Lung (tissue), 11 donors: ENCODE measurements at regions not wholly inside any gene's neighbourhood (a gene's known extent, or its start where the extent isn't known, plus 50 kb on each side); places are given as distances from the start of the nearest gene placed in this dataset.
"Not testable (repeated sequence)": the region's sequence is repeated elsewhere in the genome, so short reads cannot be mapped to it uniquely, and the experiment has no call there.

ENCODE experiments used
- ATAC-seq: fragments of 200-7000 bp; cut with Tn5 transposase; one replicate; pipeline ENCODE4 v1.9.1; 2020; ENCODE audit warnings: moderate number of reproducible peaks; ENCODE audit not compliant: insufficient read depth, low FRiP score
- DNase-seq, 3 donors: peaks; one replicate each; pipeline ENCODE4 v3.0.0-alpha.2; 2013 to 2017
- H3K27ac ChIP-seq, 2 donors: one replicate each; pipeline ENCODE4 v1.5.1; 2013; ENCODE audit warnings: mild to moderate bottlenecking in 2 of 2, moderate library complexity in 2 of 2, control low read depth in 1 of 2, inconsistent platforms in 1 of 2, low read depth in 1 of 2, low read length in 1 of 2
- H3K27me3 ChIP-seq, 3 donors: one replicate each; pipeline ENCODE4 v1.5.1; 2013; ENCODE audit warnings: low read length in 2 of 3; ENCODE audit not compliant: control insufficient read depth in 3 of 3, insufficient read depth in 3 of 3
- H3K36me3 ChIP-seq, 4 donors: one replicate each; pipeline ENCODE4 v1.5.1; 2013; ENCODE audit warnings: low read length in 4 of 4, mild to moderate bottlenecking in 1 of 4, moderate library complexity in 1 of 4; ENCODE audit not compliant: control insufficient read depth in 4 of 4, insufficient read depth in 4 of 4
- H3K4me1 ChIP-seq, 5 donors: one replicate each; pipeline ENCODE4 v1.5.1; 2013; ENCODE audit warnings: low read length in 5 of 5, mild to moderate bottlenecking in 2 of 5, moderate library complexity in 1 of 5; ENCODE audit not compliant: control insufficient read depth in 5 of 5, insufficient read depth in 5 of 5
- H3K4me3 ChIP-seq: one replicate; pipeline ENCODE4 v1.5.1; 2013; ENCODE audit warnings: mild to moderate bottlenecking, control low read depth, moderate library complexity
- H3K9ac ChIP-seq, 2 donors: one replicate each; pipeline ENCODE4 v1.5.1; 2013; ENCODE audit warnings: low read length in 2 of 2, control low read depth in 1 of 2; ENCODE audit not compliant: insufficient read depth in 1 of 2
- H3K9me3 ChIP-seq, 4 donors: one replicate each; pipeline ENCODE4 v1.5.1; 2013; ENCODE audit warnings: low read length in 3 of 4, mild to moderate bottlenecking in 1 of 4, moderate library complexity in 1 of 4; ENCODE audit not compliant: control insufficient read depth in 4 of 4, insufficient read depth in 3 of 4
- CTCF ChIP-seq: IDR thresholded peaks from 2 replicates; pipeline ENCODE4 v1.5.1; 2012; ENCODE audit warnings: mild to moderate bottlenecking; ENCODE audit errors: control extremely low read depth, extremely low read depth
- WGBS, 2 donors: extraction: QIAGEN DNeasy Blood & Tissue Kit; methylation state at CpG; one replicate each; pipeline ENCODE4 v1.1.7; 2013; 5-methylcytosine and 5-hydroxymethylcytosine counted together
- donor health status: control.
- donor health status: control.
- donor health status: Bipolar disorder and iron deficiency.
- donor health status: healthy.
- donor health status: DM: yes; HTN: yes; CAD: no.

- DNase-seq = no peak
- Histone ChIP-seq H3K27ac (no peak overlapping the region), H3K27me3 (peaks cover 0 to 13% (median 0%) of the 10 kb centered on the region in 3 donors), H3K4me3 (no peak overlapping the region), H3K9me3 (no peaks in the 10 kb centered on the region), H3K36me3 (no peaks in the 10 kb centered on the region), H3K4me1 (no peaks in the 10 kb centered on the region), H3K9ac (no peak overlapping the region)
- no peak for ATAC-seq
- TF ChIP-seq CTCF = no peak
- WGBS, 2 donors = 85 to 90% methylated on average over 3 of the region's 3 CpGs
Observed at GRCh38 chr22:22120160-22120559, 124.4 kb upstream of the VPREB1 start.

GRCh38 chr22:22118987-22119386 is 125.6 kb upstream of the VPREB1 start:
- no peaks in the 10 kb centered on the region for H3K9me3 ChIP-seq
- ATAC-seq = no peak
- DNase-seq = no peak
- peaks cover 0 to 13% (median 0%) of the 10 kb centered on the region in 3 donors for H3K27me3 ChIP-seq
- TF ChIP-seq CTCF = no peak
- H3K4me1 ChIP-seq = no peaks in the 10 kb centered on the region
- WGBS, 2 donors = 74 to 78% methylated on average over 1 of the region's 1 CpG
- H3K9ac ChIP-seq = no peak overlapping the region
- H3K4me3 ChIP-seq = no peak overlapping the region
- no peak overlapping the region for H3K27ac ChIP-seq
- no peaks in the 10 kb centered on the region for H3K36me3 ChIP-seq

- not testable (repeated sequence) for H3K4me3 ChIP-seq, H3K4me1 ChIP-seq, H3K9ac ChIP-seq, H3K9me3 ChIP-seq, DNase-seq, H3K36me3 ChIP-seq, H3K27ac ChIP-seq, ATAC-seq
- peaks cover 0 to 13% (median 0%) of the 10 kb centered on the region in 3 donors for H3K27me3 ChIP-seq
- 25 to 46% methylated on average over 32 to 54 of the region's 54 CpGs for WGBS, 2 donors
Observed at GRCh38 chr22:22117864-22118544, 126.6 kb upstream of the VPREB1 start.

- H3K36me3 ChIP-seq, H3K27ac ChIP-seq, H3K9ac ChIP-seq, H3K9me3 ChIP-seq, ATAC-seq, H3K4me1 ChIP-seq, H3K4me3 ChIP-seq, DNase-seq: not testable (repeated sequence)
- WGBS, 2 donors = 69 to 79% methylated on average over 29 to 41 of the region's 44 CpGs
- peaks cover 0 to 13% (median 0%) of the 10 kb centered on the region in 3 donors for H3K27me3 ChIP-seq
Observed at GRCh38 chr22:22116997-22117770, 127.4 kb upstream of the VPREB1 start.
